ENCODE measurements at regions not wholly inside any gene's neighbourhood (a gene's known extent, or its start where the extent isn't known, plus 50 kb on each side); places are given as distances from the start of the nearest gene placed in this dataset.

GRCh38 chr9:34810187-34810524, 100.2 kb upstream of the CCL21 start:
- TF ChIP-seq, protein P1, sequence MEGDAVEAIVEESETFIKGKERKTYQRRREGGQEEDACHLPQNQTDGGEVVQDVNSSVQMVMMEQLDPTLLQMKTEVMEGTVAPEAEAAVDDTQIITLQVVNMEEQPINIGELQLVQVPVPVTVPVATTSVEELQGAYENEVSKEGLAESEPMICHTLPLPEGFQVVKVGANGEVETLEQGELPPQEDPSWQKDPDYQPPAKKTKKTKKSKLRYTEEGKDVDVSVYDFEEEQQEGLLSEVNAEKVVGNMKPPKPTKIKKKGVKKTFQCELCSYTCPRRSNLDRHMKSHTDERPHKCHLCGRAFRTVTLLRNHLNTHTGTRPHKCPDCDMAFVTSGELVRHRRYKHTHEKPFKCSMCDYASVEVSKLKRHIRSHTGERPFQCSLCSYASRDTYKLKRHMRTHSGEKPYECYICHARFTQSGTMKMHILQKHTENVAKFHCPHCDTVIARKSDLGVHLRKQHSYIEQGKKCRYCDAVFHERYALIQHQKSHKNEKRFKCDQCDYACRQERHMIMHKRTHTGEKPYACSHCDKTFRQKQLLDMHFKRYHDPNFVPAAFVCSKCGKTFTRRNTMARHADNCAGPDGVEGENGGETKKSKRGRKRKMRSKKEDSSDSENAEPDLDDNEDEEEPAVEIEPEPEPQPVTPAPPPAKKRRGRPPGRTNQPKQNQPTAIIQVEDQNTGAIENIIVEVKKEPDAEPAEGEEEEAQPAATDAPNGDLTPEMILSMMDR (IDR thresholded peaks at IDR 0.05; ENCODE audit: low read length), result no peak
- no peak for TF ChIP-seq EZH2 (IDR thresholded peaks at IDR 0.05; ENCODE audit: borderline replicate concordance, low read length)
